GM23338 (cell line): ENCODE measurements at regions not wholly inside any gene's neighbourhood (a gene's known extent, or its start where the extent isn't known, plus 50 kb on each side); places are given as distances from the start of the nearest gene placed in this dataset.

Experiments used
- CREB1 ChIP-seq: fragments of 250-450 bp; sonication (Bioruptor Pico); IDR thresholded peaks from 2 replicates; pipeline ENCODE4 v1.5.0; 2020; ENCODE audit warnings: low read depth, mild to moderate bottlenecking, moderate library complexity
- CTCF ChIP-seq, 2 experiments: fragments of 200-600 bp in 1 of 2; sonication (generic) in 1 of 2; conservative IDR thresholded peaks; 2 replicates each; pipeline versions ENCODE4 v1.5.1 to v1.6.1; 2016 to 2017; ENCODE audit warnings: antibody characterized with exemption in 2 of 2, low read depth in 2 of 2, mild to moderate bottlenecking in 2 of 2, moderate library complexity in 1 of 2
- ETS1 ChIP-seq: IDR thresholded peaks from 2 replicates; pipeline ENCODE4 v1.6.1; 2016; ENCODE audit warnings: antibody characterized with exemption
- EZH2 ChIP-seq: fragments of 200-600 bp; sonication (generic); IDR thresholded peaks from one replicate; pipeline ENCODE4 v1.8.0; 2017; ENCODE audit warnings: antibody characterized with exemption, mild to moderate bottlenecking, low read depth; ENCODE audit not compliant: unreplicated experiment
- EZH2phosphoT487 ChIP-seq: fragments of 200-600 bp; sonication (generic); IDR thresholded peaks from one replicate; pipeline ENCODE4 v1.8.1; 2018; ENCODE audit warnings: antibody characterized with exemption; ENCODE audit not compliant: unreplicated experiment
- JUNB ChIP-seq: IDR thresholded peaks from one replicate; pipeline ENCODE4 v1.6.1; 2016; ENCODE audit warnings: antibody characterized with exemption; ENCODE audit not compliant: unreplicated experiment
- NANOG ChIP-seq: IDR thresholded peaks from 2 replicates; pipeline ENCODE4 v1.6.1; 2016; ENCODE audit warnings: antibody characterized with exemption, borderline replicate concordance
- POLR2AphosphoS5 ChIP-seq: IDR thresholded peaks from 2 replicates; pipeline ENCODE4 v1.6.1; 2016; ENCODE audit warnings: antibody characterized with exemption, low read depth
- REST ChIP-seq: IDR thresholded peaks from one replicate; pipeline ENCODE4 v1.6.1; 2018; ENCODE audit warnings: antibody characterized with exemption; ENCODE audit not compliant: unreplicated experiment
- STAT1 ChIP-seq: IDR thresholded peaks from one replicate; pipeline ENCODE4 v1.6.1; 2016; ENCODE audit warnings: antibody characterized with exemption; ENCODE audit not compliant: unreplicated experiment
- ZNF114 ChIP-seq: fragments of 250-450 bp; sonication (Bioruptor Pico); IDR thresholded peaks from 2 replicates; pipeline ENCODE4 v1.5.0; 2020; ENCODE audit warnings: mild to moderate bottlenecking, moderate library complexity
- ZNF331 ChIP-seq: fragments of 250-450 bp; sonication (Bioruptor Pico); IDR thresholded peaks from 2 replicates; pipeline ENCODE4 v1.5.0; 2020; ENCODE audit warnings: low read depth, mild to moderate bottlenecking, moderate library complexity
- ZNF462 ChIP-seq: fragments of 250-450 bp; sonication (Bioruptor Pico); IDR thresholded peaks from 2 replicates; pipeline ENCODE4 v1.5.0; 2020; ENCODE audit warnings: mild to moderate bottlenecking, moderate library complexity

GRCh38 chr1:56064705-56065104 lies 514.7 kb downstream of the PLPP3 start:
- TF ChIP-seq CTCF (conservative IDR thresholded peaks at IDR 0.05; ENCODE audit: low read depth in 2 of 2), result no peak
- no peak for TF ChIP-seq POLR2AphosphoS5
- no peak for TF ChIP-seq ETS1
- TF ChIP-seq EZH2, result no peak
- no peak for TF ChIP-seq REST
- TF ChIP-seq EZH2phosphoT487, result no peak
- TF ChIP-seq ZNF462, result no peak
- TF ChIP-seq JUNB, result no peak
- no peak for TF ChIP-seq CREB1 (CRISPR knock-in tag)
- TF ChIP-seq NANOG, result no peak
- TF ChIP-seq ZNF331 (CRISPR knock-in tag), result no peak
- TF ChIP-seq ZNF114 (CRISPR knock-in tag), result no peak
- no peak for TF ChIP-seq STAT1
